GM10266 (cell line): ENCODE measurements at regions not wholly inside any gene's neighbourhood (a gene's known extent, or its start where the extent isn't known, plus 50 kb on each side); places are given as distances from the start of the nearest gene placed in this dataset.

Source experiments
- DNase-seq: peaks from one replicate; pipeline ENCODE4 v3.0.0; 2012; ENCODE audit errors: extremely low spot score
- CTCF ChIP-seq: IDR thresholded peaks from 2 replicates; pipeline ENCODE4 v1.5.1; 2012; ENCODE audit warnings: mild to moderate bottlenecking, low read depth; ENCODE audit not compliant: control insufficient read depth, insufficient read depth; ENCODE audit errors: missing control alignments

DNA sequence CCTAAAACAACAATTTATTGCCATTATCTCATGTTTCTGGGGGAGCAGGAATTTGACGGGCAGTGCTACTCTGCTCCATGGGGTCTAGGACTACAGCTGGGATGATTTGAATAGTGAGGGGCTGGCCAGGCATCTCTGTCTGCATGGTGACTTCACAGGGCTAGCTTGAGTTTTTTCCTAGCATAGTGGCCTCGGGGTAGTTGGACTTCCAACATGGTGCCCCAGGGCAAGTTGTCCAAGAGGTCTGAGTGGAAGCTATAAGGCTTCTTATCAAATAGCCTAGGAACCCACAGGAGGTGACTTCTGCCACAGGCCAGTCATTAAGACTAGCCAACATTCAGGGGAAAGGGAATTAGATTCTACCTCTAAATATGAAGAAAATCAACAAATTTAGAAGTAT, 92.0 kb upstream of the WLS start:
- TF ChIP-seq CTCF = no peak
- DNase-seq = no peak

DNA sequence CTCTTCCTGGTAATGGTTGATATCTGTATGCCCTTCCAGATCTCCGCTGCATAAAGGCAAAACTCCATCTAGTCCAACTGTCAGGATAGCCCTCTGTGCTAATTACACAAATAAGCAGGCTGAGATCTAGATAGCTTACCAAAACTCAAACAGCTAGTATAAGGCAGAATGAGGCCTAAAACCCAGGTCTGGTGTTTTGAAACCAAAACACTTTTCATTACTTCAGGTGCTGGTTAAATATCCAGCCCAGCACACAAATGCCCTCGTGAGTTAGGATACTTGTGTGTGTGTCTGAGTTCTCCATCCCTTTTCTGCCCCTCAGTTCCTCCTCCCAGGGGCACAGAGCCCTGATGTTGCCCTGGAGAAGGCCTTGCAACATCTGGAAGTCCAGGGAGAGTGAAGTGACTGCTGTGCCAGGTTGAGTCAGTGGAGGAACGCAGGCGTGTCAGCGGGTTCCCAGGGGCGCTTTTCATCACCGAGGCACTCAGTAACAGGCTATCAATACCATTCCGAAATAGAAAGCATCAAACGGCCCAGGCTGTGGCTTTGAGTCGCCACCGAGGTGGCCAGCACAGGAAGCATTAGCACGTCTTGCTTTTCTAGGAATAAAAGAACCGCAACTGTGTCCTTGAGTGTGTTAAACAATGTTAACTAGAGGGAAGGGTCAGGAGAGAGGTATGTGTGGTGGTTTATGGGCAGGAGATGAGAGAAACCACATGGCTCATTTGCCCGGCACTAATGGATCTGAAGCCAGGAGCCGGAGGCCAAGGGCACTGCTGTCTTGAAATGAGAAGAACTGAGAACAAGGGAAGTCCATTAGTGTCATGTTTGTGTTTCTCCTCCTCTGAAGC, 90.7 kb upstream of the WLS start:
- TF ChIP-seq CTCF = no peak
- DNase-seq = no peak

DNA sequence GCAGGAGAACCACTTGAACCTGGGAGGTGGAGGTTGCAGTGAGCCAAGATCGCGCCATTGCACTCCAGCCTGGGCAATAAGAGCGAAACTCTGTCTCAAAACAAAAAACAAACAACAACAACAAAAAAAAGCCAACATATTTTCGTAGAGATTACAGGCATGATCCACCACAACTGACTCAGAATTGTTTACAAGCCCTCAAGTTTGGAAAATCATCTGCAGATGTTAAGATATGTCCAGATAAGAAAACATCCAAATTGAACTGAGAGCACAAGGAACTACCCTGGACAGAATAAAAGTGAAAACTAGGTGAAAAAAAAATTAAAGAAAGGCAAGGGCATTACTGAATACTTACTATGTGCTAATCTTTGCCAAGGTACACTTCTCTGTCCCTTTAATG, 89.8 kb upstream of the WLS start:
- TF ChIP-seq CTCF = no peak

DNA sequence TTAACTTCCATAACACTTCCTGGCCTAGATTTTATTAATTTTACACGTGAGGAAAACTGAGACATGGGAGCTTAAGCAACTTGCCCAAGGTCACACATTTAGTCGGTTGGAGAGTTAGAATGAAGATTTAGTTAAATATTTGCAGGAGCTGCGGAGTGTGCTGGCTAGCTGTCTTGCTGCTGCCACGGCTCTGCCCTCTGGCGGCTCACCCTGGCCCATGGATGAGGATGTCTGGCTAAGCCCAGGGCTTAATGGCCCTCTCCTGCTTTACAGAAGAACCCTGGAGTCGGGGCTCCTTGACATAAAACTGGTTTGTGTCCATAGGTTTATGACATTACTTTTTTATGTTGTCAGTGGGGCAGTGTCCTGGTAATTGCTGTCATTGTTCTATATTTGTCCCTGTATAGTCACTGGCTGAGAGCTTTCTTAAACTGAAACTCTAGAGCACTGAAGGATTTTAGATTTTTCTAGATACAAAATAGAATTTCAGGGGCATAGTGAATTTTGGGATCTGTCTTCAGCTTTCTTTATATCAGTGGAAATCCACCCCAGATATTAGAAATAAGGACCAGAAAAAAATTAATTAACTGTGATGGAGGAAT, 88.9 kb upstream of the WLS start:
- peak; percentile 21 for TF ChIP-seq CTCF
- no peak for DNase-seq

More for the DNA sequence above, 89.8 kb upstream of the WLS start:
- no peak for DNase-seq

DNA sequence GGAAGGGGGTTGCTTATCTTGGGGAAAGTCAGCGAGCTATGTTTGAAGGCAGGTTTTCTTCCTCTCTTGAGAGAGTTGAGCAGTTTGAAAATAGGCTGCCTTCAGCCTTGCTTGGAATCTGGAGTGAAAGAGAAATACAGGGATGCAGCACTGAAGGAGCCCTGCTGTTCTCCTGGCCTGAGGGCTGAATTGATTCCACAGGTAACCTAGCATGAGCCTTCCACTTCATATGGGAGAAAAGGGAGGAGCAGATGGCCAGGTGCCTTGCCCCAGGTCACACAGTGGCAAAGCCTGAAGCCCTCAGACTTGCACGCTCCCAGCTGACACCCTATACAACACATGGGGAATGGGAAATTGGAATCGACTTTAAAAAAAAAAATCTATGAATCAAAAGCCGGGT, 88.0 kb upstream of the WLS start:
- TF ChIP-seq CTCF = no peak

GRCh38 chr1:68319907-68320306, 87.6 kb upstream of the WLS start:
- no peak for DNase-seq
- TF ChIP-seq CTCF = no peak

More for the DNA sequence above, 88.0 kb upstream of the WLS start:
- no peak for DNase-seq

GRCh38 chr1:68317543-68317942, 85.2 kb upstream of the WLS start:
- TF ChIP-seq CTCF = no peak
- no peak for DNase-seq
